ENCODE measurements at regions not wholly inside any gene's neighbourhood (a gene's known extent, or its start where the extent isn't known, plus 50 kb on each side); places are given as distances from the start of the nearest gene placed in this dataset.
A peak's percentile ranks its signal among the peaks of the same experiment; 100 is the strongest.

DNA sequence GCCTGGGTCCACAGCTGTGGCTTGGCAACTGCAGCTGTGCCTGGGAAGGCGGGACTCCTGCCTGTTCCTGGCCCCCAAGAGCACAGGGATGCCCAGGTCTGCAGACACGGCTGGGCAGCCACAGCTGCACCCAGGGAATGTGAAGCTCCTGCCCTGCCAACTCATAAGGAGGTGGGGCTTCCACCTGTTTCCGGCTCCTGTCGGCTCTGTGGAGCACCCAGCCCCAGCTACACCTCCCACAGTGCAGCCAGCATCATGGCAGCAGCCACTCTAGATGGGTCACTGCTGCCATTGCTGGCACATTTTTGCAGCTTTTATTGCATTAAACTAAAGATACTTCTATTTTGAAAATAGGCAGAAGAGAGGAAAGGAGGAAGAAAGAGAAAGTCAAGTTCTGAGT, 207.9 kb downstream of the SAMD5 start:
- no peak for DNase-seq

DNA sequence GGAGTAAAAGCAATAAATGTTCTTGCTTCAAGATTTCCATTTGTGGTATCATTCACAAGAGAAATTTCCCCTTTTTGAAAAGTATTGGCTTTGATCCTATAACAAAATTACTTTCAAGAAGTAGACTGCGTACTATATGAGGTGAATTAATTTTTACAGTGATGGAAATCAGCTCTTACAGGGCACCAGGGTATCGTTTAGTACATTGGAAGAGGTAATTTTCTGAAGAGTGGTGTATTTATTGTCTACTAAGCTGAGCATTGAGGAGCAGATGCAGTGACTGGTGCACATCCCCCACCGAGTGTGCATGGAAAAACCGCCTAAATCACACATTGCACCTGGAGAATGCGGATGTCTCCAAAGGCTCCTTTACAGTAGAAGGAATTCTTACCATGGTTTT, 209.5 kb downstream of the SAMD5 start:
- DNase-seq: no peak

DNA sequence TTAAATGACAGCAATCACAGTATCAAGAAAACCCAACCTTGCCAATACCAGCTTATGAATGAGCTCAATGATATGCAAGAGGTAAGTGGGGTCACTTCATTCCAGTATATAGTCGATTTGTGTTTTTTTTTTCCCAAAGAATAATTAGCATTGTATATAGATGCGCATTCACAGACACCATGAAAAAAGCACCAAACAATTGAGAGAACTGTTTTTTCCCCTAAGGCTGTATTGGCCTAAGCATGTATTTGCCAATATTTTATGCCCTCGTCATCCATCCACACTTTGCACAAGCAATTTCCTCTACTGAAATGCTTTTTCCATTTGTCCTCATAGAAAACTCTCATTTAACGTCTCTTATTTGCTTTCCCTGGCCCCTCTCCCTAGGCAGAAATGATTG, 213.7 kb downstream of the SAMD5 start:
- DNase-seq: no peak

DNA sequence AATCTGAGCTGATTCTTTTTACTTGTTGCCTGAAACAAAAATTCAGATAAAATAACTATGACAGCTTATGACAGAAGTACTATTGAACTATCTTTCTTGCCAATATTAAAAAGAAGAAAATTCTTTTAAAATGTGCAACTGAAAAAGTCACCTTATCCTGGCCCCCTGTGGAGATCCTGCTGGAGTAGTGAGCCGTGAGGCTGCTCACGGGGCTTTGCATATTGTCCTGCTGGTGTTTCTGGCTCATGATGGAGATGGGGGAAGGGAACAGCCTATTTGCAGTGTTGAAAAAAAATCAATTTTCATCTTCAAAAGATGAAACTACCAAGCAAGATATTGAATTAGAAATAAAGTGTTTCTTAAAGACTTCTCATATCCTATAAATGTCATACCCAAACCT, 216.0 kb downstream of the SAMD5 start:
- DNase-seq: no peak

DNA sequence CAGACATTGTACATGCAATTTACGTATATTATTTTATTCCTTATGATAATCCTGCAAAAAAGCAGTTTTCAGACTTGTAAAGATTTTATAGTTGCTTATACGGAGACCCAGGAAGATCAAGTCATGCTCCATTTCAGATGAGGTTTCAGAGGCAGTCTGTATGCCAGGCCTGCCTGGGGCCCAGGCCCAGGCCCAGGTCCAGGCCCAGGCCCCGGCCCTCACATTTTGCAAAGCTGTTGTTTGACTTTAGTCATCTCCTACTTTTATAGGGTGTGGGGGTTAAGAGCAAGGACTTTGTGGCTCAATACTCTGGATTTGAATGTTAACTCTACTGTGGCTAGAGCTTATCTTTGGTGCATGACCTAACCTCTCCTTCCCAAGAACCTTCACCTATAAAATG, 217.9 kb downstream of the SAMD5 start:
- no peak for DNase-seq

DNA sequence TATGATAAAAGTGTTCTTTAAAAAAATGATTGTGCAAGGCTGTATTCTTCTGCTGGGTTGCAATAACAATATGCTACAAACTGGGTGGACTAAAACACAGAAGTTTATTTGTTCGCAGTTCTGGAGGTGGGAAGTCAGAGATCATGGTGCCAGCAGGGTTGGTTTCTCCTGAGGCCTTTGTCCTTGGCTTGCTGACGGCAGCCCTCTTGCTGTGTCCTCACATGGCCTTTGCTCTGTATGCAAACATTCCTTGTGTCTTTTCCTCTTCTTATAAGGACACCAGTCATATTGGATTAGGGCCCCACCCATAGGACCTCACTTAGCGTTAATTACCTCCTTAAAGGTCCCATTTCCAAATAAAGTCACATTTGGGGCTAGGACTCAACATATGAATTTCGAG, 220.4 kb downstream of the SAMD5 start:
- DNase-seq: no peak

DNA sequence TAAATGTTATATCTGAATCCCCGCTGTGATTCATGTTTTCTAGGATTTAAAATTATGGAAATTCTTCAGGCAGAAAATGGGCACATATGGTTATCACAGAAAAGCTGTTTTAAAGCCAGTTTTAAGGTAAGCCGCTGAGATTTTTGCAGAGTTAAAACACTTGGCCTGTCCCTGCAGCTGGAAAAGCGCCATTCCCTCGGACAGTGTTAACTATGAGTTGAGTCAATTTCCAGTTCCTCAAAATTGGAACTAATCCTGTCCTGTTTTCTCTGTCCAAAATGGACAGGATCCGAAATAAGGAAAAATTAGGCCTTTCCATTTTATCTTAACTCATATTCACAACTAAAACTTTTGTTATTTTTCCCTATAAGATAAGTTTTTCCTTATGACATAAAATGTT, 225.2 kb downstream of the SAMD5 start:
- peak in 2 of 3 donors; percentile 55 to 61 for DNase-seq

DNA sequence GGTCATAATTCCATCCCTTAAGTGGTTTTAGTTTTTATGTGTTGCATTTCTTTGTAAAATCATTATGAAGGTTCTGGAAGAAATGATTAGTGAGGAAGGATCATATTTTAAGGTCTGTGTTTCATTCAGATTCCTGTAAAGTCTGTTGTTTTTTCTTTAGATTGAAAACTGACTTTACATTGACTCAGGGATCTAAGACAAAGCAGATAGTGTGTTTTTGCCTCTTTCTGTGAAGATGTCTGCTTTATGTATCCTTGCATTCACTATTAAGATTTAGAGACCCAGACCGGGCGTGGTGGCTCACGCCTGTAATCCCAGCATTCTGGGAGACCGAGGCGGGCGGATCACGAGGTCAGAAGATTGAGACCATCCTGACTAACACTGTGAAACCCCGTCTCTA, 225.7 kb downstream of the SAMD5 start:
- no peak for DNase-seq

DNA sequence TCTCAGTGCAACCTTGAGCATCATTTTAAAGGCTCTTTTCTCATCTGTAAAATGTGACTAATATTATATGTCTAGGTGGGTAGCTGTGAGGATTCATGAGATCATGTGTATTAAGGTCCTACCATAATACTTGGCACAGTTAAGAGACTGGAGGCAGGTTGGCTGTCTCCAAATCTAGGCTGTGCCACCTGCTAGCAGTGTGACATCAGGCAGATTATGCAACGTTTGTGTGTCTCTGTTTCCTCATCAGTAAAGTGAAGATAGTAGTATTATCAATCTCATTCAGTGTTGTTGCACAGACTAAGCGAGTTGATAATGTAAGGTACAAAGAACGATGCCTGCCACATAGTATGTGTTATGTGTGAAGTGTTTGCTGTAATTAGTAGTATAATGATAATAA, 227.4 kb downstream of the SAMD5 start:
- DNase-seq: no peak

DNA sequence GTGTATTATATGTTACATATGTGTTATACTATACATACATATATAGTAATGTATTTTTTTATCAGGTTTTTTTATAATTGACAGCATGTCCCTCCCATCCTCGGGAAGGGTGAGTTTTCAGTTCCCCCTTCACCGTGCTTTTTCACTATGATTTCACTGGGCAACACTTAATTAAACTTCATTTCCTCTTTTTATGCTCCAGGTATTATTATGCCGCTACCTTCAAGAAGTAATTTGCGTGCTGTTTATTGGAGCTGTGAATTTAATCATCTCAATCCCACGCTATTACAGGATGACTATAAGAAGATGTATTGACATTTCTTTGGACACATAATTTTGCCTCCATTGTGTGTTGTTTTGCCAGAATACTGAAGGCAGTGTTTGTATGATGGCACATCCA, 228.6 kb downstream of the SAMD5 start:
- DNase-seq: no peak

DNA sequence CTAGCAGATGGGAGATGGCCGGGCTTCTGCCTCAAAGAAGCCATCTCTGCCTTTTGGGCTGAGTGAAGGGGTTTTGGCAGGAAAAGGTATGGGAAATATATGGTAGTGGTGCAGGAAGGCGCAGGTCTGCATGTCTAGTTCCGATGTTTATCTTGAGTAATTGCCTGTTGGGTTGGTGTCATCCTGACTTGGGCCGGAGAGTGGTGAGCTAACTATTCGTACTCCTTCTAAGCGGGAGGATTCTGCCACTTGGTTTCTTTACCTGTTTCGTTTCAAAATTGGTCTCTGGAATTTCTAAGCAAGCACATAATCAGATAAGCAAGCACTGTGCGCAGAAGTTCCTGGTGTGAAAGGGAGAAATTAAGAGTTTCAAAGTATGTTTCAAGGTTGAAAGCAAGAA, 229.6 kb downstream of the SAMD5 start:
- DNase-seq: no peak

DNA sequence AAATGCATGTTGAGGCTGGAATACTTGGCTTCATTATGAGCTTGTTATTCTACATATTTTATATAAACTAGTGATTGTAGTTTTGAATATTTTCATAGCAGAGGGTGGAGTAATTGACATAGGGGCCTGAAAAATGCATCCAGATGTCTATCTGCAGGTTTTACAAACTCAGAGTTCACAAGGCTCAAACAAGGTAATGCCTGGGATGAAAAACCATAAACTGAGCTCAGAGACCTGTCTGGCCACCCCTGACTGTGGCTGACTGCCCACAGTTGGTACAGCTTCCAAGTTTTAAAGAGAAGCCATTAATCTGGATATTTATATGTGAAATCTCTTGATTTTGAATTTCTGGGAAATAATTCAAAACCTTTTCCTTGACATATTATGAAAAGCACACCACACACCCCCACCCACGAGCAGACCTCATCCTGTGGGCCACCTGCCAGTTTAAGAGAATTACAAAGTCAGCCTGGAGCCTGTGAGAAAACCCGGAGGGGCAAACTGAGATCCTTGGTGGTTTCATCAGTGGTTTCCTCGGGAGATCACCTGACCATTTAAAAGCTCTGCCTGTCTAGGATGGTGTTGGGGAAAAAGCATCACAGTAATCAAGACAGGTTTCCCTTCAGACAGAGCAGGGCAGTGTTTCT, 230.1 kb downstream of the SAMD5 start:
- DNase-seq: peak in 2 of 3 donors; percentile 31 to 54

DNA sequence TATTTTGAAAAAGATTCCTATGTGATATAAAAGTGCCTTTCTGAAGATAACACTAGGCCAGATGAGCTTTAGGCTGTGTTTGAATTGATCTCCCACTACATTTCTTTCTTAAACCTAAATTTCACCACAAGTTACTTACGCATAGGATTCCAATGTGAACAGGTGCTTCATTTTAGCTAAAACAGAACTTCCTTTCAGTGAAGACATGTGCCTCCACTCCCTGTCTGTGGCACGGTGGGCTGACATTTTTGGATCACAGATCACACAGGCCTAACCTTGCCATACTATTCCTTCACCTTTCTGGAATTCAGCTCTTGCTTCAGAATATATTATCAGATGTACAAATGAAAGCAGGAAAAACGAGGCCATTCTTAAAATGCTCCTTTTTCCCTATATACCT, 231.8 kb downstream of the SAMD5 start:
- DNase-seq: no peak

DNA sequence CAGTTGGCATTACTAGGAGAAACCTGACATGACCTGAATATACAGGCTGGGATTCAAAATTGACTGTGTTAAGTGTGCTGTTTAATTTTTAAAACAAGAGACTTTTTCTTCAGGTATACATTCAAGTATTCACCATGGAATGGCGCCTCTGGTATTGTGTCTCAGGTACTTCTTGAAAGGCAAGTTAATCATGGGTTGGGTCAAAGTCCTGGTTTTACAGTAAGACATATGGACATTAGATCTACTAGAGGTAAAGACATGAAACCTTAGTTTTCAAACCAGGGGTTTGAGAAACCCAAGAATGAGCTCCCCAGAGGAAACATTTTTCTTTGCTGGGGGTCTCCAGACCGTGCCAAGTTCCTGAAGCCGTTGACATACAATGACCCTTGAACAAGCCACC, 232.4 kb downstream of the SAMD5 start:
- DNase-seq: no peak

DNA sequence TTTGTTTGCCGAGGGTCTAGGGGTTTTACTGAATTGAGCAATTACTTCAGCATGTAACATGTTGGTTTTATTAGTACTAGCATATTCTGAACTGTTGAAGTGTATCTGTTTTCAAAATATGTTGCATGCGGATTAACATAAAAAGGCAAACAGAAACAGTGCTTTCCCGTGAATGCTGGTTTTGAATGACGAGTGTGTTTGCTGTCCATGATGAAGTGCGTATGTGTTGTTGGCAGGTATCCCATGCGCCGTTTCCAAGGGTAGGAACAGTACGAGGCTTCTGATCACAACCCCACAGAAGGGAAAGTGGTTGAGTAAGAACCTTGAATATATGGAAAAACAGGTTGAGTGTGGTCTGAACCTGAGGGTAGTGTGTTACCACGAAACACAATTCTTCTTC, 232.9 kb downstream of the SAMD5 start:
- peak in 1 of 3 donors; percentile 26 for DNase-seq

DNA sequence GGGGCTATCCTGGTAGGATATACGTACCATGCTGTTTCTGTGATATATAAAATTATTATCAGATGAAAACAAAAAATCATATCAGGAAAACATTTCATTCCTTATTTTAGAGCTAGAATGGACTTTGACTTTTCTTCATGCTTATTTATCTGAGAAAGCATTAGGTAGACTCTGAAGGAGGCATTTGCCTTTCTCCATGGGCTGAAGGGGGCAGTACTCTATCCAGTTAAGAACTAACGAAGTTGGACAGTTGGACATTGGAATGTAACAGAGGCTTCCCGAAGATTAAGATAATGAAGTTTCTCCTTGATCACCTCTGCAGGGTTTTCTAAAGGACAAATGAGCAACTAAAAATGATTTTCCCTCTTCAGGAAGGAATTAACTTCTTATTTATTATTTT, 233.9 kb downstream of the SAMD5 start:
- no peak for DNase-seq

DNA sequence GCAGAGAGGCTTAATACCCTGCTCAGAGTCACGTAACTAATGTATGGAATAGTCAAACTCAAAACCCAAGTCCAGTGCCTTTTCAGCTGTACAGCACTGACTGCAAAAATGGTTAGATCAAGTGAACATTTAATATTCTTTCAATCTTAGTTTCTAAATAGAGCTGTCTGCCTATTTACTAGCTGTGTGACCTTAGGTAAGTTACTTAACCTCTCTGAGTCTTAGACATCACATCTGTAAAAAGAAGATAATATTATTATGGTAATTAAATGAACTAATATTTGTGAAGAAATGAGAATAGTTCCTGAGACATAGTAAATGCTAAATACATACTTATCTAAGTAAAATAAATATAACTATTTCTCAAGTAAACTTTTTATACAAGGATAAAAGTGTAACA, 235.5 kb downstream of the SAMD5 start:
- DNase-seq: no peak

DNA sequence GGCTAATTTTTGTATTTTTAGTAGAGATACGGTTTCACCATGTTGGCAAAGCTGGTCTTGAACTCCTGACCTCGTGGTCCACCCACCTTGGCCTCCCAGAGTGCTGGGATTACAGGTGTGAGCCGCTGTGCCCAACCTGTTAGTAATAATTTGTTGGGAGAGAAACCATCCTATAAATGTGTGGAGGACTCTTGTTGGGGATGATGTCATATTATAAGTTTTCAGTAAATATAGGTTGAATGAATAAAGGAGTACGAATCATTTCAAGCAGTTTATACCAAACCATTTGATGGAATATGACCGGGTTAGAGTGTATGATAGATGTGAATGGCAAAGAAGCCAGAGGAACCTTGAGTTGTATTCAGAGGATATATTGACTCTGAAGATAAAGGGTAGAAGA, 240.8 kb downstream of the SAMD5 start:
- DNase-seq: no peak

DNA sequence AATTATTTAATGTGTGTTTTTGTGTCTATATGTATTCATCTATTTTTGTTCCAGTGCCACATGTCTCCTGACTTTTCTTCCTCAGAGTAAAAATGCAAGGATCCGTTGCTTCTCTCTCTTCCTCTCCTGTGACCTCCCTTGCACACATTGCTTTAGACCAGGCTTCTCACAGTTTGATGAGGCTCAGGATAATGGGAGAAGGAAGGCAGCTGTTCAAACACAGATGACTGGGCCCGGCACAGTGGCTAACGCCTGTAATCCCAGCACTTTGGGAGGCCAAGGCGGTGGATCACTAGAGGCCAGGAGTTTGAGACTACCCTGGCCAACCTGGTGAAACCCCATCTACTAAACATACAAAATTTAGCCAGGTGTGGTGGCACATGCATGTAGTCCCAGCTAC, 241.9 kb downstream of the SAMD5 start:
- no peak for DNase-seq

DNA sequence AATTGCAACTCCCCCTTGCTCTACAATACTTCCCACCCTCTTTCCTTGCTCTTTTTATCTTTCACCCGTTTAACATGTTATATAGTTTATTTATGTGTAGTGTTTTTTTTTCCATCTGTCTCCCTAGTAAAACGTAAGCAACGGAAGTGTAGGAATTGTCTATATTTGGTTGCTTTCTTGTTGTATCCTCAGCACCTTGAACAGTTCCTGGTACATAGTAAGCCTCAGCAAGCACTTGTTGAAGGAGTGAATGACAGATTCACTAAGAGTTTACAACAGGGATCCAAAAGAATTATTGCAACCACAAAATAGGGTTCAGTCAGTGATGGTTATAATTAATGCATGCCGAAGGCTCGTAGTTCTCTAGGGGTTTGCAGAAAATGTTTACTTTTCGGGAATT, 242.7 kb downstream of the SAMD5 start:
- no peak for DNase-seq

DNA sequence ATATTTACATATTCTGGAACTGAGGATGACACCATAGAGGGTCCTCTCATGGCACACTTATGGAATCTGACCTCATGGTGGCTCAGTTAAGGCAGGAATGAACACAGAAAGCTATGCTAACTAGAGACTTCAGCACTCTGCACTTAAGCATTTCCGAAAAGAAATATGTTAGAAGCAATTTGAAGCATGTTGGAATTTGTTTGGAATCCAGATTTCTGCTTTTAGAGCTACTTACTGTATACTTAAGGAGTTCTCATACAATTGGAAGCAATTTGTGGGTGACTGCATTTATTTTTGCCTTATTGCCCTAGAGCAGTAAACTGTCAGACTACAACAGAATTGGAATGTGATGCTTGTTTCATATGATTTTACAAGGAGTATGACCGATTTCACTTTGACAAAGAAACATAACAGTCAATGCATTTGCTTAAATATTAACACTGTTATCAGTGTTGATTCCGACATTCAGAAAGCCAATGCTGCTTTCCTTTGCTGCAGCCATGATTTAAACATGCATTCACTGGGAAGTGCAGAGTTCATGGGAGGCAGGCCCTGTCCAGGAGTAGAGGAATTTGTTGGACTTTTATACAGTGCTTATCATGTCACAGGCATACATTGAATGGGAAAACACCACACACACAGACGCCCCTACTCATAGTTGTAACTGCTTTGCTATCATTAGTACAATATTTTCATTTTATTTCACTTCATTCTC, 244.4 kb downstream of the SAMD5 start:
- DNase-seq: no peak

DNA sequence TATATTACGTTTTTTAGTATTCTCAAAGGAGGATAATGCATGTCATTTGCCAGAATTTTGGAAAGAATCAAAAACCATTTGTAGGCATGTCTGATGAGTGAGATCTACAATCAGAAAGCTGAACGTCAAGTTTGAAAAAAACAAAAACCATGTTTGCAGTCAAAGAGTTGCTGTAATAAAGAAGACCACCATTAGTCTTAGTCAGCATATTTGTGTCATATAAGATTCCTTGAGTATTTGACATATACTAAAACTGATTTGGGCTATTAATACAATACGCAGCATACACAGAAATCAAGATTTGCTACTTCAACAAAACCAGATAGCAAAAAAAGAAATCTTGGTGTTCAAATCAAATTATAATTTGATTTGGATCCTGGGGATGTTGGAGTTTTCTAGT, 247.5 kb downstream of the SAMD5 start:
- no peak for DNase-seq

DNA sequence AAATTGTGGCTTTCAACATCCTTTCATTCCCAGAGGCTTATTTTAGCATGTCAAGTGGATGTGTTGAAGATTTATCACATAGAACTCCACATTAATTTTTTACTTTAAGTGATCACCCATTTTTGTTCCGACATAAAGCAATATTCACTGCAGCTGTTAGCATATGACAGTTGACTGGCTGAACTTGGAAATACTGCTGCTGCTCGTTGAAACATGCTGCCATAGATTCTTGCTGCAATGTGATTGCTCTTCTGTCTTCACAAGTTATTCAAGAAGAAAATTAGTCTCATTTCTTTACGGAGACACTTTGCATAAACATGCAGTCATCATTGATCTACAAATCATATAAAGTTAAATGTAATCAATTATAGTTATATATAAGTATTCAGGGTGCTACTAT, 248.4 kb downstream of the SAMD5 start:
- no peak for DNase-seq

DNA sequence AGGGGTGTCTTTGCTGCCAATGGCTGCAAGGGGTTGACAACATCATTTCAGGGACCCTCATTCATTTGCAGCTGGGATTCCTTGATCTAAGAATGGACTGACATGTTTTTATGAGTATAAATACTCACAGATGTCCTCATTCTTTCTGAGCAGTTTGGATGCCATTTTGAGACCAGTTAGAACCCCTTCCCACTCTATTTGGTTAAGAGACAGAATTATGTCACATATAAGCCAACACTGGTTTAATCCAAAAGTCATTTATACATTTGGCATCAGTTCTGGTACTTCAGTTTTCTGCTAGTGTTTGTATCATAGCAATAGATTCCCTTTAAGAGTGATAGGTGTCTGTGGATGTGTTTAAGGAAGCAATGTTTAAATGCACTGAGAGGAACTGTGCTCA, 248.8 kb downstream of the SAMD5 start:
- no peak for DNase-seq

Data from muscle of back (tissue), 3 donors.